LoVo (cell line): ENCODE measurements at regions not wholly inside any gene's neighbourhood (a gene's known extent, or its start where the extent isn't known, plus 50 kb on each side); places are given as distances from the start of the nearest gene placed in this dataset.
A peak's percentile ranks its signal among the peaks of the same experiment; 100 is the strongest.

Source experiments
- DNase-seq: peaks from one replicate; pipeline ENCODE4 v3.0.0-alpha.2; 2016; ENCODE audit warnings: low spot score

DNA sequence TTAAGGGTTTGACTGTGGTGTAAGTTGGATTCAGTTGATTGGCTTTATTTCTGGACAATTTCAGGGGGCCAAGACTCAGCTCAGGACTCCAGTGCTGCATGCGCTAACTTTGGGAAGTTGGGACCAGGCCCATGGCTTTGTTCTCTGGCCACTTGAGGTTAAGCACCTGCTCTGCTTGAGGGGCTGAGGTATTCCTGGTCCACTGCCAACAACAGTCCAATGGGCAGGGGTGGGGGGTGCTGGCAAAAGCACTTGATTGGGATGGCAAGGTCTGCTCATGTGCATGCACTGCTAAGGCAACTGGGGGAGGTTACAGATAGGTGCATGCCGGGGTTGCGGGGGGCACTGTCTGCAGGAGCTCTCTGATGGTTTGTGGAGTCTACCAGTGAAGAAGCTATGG is 52.6 kb upstream of the ASB17 start:
- no peak for DNase-seq

DNA sequence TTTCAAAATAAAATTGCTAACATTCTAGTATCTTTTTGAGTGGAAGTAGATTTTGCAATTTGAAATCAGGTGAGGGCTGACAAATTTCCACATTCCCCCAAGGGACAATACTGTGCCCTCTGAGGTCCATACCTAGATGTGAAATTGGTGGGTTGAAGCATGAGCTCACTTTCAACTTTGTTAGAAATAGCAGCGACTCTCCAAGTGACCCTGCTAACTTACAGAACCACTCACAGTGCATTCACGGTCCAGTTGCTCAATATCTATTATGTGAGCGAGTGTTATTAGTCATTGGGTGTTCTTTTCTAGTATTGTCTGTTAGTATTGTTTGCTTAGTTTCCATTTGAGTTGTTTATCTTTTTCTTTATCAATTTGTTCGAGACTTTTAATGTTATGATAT is 53.6 kb upstream of the ASB17 start:
- DNase-seq: no peak

DNA sequence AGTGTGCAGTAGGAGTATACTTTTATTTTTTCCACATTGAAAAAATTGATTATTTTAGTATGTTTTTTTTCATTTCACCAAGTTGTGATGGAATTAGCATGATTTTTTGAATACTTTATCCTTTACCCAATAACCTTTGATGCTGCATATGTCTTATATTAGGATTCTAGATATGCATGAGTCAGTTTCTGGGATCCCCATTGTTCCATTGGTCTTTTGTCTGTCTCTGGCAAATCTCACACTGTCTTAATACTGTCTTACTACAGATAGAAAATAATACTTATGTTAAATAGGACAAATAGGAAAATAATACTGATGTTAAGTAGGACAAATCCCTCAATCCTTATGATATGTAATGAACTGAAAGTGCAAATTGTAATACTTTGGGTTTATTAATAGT is 54.3 kb upstream of the ASB17 start:
- no peak for DNase-seq

DNA sequence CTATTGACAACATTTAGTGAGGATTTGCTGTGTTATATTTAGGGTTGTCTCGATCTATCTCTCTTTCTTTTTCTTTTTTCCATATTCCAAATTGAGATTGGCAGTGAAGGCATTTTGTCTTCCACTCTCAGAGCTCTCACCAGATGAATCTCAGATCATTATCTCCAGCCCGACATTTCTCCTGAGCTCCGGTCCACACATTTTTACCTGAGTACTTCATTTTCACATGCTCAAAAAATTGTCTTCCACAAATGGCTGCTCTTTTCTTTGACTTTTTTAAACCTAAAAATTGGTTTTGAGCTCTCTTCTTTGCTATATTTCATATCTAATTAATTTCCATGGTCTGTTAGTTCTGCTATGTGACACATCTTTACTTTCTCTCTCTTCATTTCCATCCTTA is 56.9 kb upstream of the ASB17 start:
- DNase-seq: no peak

DNA sequence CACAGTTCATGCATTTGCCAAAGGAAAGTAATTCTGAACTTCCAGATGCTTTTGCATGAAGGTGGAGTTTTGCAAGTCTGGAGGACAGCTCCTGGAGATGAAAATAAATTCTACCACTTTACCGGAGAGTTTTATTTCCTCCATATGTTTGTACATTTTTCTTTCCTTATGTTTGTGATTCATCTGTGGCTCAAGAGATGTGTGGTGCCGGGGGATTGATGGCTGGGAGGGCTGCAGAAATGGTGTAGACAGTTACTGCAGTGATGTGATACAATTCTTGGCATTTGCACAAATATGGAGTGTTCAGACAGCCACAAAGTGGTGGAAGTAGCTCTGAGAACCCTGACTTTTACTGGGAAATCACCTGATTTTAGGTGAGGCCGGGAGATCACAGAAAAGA is 58.5 kb upstream of the ASB17 start:
- no peak for DNase-seq

DNA sequence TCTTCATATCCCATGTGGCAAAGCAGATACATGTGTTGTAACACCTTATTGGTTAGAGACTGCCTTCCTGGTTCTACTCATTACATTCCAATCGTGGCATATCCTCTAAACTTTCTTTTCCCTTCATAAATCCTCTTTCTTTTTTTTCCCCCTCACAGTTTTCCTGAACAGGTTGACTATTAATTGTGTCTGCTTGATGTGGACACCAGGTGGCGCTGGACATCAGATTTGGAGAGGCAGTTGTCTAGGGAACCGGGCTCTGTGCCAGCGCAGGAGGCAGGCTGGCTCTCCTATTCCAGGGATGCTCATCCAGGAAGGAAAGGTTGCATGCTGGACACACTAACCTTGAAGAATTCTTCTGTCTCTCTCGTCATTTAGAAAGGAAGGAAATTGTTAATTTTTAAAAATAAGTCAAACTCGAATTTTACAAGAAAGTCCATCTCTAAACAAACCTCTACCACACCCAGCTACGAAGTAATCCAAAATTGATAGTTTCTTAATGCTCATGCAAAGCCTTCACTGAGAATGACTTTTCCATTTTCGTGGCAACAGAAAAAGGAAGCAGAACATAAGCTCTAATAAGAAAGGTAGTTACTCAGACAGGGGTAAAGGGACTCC is 59.4 kb upstream of the ASB17 start:
- DNase-seq: peak; percentile 83

DNA sequence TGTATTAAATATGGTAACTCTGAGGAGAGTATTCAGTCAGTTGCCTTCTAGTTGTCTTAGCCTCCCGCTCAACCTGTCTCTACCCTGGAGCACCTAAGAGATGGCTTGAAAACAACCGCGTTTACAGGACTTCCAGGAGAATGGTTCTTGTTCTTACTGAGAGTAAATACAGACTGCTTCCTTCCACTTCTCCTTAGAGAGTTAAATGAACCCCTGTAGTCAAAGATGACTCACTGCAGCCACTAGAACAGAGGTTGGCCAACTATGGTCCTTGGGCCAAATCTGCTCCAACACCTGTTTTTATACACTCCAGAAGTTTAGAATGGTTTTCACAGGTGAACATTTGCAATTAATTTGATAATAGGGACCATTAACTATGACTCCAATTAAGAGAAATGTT is 60.1 kb upstream of the ASB17 start:
- no peak for DNase-seq

DNA sequence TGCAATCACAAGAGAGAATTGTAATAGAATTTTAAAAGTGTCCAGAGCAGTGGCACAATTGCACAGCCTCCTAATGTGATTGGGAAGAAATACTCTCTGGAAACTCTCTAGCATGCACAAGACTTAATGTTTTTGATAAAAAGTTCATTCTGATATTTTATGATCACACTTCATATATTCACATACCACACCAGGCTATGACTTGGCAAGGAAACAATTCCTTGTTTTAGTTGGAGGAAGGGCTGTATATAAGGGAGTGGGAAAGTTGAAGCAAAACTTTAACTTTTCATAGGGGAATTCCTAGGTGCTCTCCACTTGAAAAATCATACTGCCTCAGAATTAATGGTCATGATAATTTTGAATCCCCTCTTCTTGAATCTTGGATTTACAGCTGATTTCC is 61.5 kb upstream of the ASB17 start:
- DNase-seq: no peak

DNA sequence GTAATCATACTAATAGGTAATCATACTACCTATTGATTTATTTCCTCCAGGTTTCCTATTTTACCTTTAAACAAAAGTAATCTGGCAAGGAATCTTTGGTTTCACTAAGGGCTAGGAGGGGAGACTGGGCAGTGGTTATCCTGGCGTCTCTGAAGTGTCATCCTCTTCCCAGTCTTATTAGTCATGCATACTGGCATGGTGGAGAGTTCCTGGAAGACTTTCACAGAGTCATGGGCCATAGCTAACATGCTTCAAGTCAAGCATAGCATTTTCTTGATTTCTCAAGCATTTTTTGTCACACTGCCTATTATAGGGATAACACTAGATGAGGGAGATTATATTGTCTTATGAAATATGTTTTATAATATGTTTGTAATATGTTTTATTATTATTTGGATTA is 64.0 kb upstream of the ASB17 start:
- DNase-seq: no peak

DNA sequence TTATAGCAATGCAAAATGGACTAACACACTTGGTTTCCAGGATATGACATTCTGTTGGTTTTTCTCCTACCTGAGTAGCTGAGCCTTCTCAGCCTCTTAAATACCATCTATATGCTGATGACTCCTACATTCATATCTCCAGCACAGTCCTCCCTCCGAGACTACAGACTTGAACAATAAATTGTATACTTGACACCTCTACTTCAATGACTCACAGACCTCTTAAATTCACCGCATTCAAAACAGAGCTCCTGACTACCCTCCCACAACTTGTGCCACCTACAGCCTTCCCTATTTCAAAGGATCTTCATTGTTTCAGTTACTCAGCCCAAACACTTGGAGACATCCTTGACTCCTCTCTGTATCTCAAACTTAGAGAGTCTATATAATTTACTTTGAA is 66.8 kb upstream of the ASB17 start:
- DNase-seq: no peak

DNA sequence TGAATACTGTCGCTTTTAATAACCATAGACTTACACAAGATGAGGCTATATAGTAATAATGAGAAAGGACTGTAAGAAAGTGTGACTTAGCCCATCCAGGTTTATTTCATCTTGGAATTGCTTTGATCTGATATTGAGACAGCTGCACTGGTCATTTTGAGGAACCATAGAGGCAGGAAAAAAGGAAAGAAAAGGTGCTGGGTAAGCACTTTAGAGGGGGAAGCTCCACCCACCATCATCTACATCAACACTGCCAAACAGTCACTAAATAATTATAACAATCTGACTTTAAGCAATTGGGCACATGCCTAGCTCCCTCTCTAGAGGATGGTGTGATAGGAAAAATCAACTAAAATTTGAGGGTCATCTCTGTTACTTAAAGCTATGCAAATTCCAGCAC is 70.6 kb upstream of the ST6GALNAC3 start:
- no peak for DNase-seq

DNA sequence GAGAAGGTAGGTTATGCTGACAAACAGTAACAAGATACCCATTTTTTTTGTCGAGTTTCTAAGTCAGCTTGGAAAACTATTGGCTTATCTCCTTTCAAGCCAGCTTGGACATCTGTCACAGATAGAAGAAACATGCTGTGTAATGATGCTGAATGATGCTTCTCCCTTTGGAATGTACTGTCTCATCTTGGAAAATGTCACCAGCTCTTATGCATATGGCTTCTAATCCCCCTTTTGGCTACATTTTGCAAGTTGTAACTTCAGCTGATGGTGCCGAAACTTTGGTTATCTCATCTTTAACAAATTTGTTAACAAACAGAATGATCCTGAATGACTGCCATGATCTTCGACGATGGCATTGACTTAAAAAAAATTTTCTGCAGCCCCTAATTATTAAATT is 68.8 kb upstream of the ST6GALNAC3 start:
- no peak for DNase-seq

DNA sequence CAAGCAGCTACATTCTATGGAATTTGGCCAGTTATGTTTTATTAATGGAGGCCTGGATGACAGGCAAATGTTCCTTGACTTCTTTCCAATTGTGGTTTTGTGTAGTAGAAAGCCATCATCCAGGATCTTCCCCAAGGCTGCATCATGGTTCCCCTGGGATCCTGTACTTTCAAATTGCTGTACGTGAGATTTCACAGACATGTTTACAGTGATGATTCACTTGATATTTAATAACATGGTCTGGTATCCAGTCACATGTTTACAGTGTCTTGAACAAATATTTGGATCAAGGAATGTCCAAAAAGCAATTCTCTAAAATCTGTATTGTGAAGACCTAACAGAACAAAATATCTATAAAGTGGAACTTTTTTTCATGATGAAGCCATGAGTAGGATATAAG is 68.3 kb upstream of the ST6GALNAC3 start:
- no peak for DNase-seq

DNA sequence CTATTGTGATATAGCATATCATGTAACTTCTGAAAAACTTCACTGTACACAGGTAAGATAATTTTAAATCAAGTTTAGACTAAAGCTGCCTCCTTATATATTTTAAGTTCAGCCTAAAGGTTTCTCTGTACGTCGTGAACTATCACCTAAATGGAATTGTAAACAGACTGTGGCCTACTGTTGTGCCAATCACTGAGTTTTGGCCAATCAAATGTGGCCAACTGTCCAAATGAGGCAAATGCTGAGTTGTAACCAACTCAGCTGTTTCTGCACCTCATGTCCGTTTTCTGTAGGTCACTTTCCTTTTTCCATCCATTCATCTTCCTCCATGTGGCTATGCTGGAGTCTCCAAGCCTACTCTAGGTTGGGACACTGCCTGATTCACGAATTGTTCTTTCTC is 63.7 kb upstream of the ST6GALNAC3 start:
- DNase-seq: no peak

DNA sequence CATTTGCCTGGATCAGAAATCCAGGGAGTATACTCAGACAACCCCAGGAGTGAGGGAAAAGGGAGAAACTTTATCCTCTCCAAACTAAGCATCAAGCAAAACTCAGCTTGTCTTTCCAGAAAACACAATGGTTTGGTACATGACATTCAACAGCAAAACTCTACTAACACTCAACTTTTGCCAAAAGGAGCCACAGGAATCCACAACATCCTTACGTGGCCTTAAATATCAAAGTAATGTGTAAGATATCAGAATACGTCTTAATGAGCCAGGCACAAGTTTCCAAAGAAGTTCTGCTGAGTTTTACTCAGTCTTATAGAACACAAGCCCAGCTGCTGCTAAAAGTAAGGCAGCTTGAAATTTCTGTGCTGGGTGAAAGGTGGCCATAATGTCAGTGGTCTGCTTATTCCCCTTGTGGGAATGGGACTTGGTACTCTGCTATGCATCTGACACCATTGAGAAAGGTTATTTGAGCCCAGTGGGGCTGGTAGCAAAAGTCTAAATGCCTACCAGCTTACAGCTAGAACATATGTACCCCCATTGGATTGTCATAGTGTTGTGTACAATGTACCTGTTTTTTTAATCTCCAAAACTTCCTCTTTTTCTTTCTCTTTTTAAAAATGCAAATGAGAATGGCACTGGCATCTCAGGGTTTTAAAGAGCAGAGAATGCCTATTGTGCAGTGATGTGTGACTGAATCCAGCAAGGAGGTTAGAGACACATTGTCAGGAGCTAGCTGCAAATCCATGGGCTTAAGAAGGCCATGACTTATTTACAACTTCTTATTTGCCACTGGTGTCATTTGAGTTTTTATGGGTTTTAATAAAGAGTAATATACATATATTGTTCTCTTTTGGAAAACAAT is 62.0 kb upstream of the ST6GALNAC3 start:
- DNase-seq: no peak

DNA sequence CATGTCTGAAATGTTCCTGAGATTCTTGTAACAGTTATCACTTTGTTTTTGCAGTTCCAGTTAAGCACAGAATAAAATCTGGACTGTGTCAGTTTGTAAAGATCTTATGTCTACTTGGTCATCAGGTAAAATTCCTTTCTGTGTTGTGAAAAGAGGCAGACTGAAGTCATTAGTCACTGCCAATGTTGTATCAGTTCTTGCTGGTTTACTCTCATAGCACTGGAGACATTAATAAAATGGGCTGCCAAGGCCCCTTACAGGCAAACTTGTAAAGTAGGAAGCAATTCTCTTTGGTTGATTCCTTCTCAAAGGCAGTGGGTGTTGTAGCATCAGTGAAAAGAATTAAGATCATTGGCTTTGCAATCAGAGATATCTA is 61.4 kb upstream of the ST6GALNAC3 start:
- DNase-seq: no peak

DNA sequence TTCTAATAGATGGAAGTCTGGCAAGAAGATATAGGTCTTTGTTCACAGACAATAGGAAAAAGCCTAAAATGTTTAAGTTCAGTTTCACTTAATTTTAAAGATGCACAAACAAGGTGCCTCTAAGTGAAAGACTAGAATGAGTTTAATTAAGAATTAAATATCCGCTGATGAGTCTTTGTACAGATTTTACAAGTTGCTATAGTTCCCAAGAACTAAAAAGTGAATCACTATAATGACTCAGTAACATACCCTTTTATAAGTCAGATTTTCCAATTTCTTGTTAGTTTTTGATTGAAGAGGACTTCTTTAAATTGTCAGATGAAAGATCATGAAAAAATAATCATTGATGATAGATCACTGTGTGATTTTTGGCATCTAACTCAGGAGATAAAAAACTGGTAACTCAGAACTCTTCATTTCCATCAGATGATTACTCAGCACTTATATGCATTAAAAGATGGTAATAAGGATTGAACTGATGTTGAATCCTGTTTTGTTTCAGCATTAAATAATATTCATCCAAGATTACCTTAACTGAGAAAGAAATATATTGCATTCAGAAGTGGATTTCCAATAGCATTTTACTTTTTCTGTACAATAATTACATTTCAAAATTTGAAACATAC is 59.0 kb upstream of the ST6GALNAC3 start:
- no peak for DNase-seq

DNA sequence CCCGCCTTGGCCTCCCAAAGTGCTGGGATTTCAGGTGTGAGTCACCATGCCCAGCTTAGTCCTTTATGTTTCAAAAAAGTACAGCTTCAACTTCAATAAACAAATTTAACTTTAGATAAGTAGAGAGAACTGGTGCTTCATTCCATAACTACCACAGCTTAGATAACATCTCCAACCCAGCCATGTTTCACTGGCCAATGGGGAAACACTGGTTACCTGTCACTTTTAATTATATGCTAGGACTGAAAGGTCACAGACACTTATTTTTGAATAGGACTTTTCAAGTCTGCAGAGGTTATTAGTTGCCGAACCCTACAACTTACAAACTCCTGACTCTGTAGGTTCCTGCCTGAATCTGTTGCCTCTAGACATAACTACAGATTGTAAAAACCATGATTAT is 56.5 kb upstream of the ST6GALNAC3 start:
- DNase-seq: no peak

DNA sequence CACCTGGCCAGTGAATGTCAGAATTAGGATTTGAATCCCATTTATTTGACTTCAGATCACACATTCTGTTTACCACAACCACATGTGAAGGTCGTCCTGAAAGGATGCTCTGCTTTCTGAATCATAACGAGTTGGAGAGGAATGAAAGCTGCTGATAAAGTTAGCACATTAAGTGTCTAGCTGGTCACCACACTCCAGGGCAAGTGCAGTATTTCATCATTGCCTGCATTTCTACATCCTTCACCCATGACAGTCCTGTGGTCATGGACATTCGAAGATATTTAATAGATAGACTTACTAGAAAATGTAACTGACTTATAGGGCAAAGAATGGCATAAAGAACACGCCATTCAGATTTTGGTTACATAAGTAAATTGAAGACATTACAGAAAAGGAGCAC is 52.7 kb upstream of the ST6GALNAC3 start:
- DNase-seq: no peak

DNA sequence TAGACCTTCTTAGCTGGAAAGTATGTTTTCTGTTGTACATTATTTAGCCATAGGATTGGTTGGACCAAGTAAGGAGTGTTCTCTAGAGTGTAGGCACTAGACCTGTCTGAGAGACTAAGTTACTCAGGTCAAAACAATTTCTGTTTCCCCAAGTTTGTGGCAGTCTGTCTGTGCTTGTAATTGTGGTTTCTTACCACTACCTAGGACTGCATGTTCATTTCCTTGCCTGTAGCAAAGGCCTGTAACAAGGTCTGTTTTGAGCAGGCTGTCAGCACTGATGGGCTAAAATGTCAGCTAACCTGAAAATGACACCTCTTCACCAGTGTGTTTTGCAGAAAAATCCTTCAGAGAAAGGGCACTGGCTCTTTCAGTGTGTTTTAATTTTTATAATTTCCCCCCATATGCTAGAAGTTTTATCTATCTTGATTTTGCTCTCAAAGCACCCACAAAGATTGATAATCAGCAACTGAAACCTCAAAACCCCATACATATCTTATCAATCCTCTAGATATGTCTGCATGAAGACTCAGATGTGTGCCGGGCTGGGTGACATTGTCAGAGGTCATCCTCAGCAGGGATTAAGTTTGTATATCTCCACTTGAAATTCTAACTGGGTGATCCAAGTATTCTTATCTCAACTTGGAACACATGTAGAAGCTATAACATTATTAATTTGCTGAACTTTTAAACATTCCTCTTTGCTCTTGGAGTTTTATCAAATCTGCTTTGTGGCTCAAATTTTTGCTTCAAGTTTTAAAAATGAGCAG is 50.7 kb upstream of the ST6GALNAC3 start:
- no peak for DNase-seq
